H9 (cell line): ENCODE measurements at regions not wholly inside any gene's neighbourhood (a gene's known extent, or its start where the extent isn't known, plus 50 kb on each side); places are given as distances from the start of the nearest gene placed in this dataset.
A peak's percentile ranks its signal among the peaks of the same experiment; 100 is the strongest.

Source experiments
- DNase-seq: peaks from one replicate; pipeline ENCODE4 v3.0.0-alpha.2; 2017
- H2AFZ ChIP-seq: one replicate; pipeline ENCODE4 v1.6.1; 2013; ENCODE audit warnings: mild to moderate bottlenecking, low read length, control low read depth, moderate library complexity
- H2AK5ac ChIP-seq: 2 replicates; pipeline ENCODE4 v1.6.1; 2013; ENCODE audit warnings: low read length, control low read depth, mixed read lengths; ENCODE audit not compliant: insufficient read length
- H2BK120ac ChIP-seq: one replicate; pipeline ENCODE4 v1.6.1; 2013; ENCODE audit warnings: low read depth, mild to moderate bottlenecking, low read length, control low read depth, inconsistent platforms; ENCODE audit not compliant: poor library complexity, severe bottlenecking
- H2BK12ac ChIP-seq: 2 replicates; pipeline ENCODE4 v1.6.1; 2013; ENCODE audit warnings: low read length, control low read depth, mixed read lengths, low read depth; ENCODE audit not compliant: insufficient read length
- H2BK15ac ChIP-seq: 2 replicates; pipeline ENCODE4 v1.6.1; 2013; ENCODE audit warnings: low read depth, low read length, control low read depth
- H2BK20ac ChIP-seq: one replicate; pipeline ENCODE4 v1.6.1; 2013; ENCODE audit warnings: low read depth, mild to moderate bottlenecking, low read length, control low read depth, inconsistent platforms; ENCODE audit not compliant: poor library complexity, severe bottlenecking
- H2BK5ac ChIP-seq: 2 replicates; pipeline ENCODE4 v1.6.1; 2013; ENCODE audit warnings: low read length, control low read depth, mixed read lengths; ENCODE audit not compliant: insufficient read length
- H3K14ac ChIP-seq: 2 replicates; pipeline ENCODE4 v1.6.1; 2013; ENCODE audit warnings: low read length, control low read depth; ENCODE audit not compliant: insufficient read depth
- H3K18ac ChIP-seq: 2 replicates; pipeline ENCODE4 v1.6.1; 2013; ENCODE audit warnings: low read depth, mild to moderate bottlenecking, mixed read lengths, low read length, control low read depth; ENCODE audit not compliant: insufficient read length
- H3K23ac ChIP-seq: 2 replicates; pipeline ENCODE4 v1.6.1; 2013; ENCODE audit warnings: low read length, control low read depth, mixed read lengths, low read depth; ENCODE audit not compliant: insufficient read length
- H3K23me2 ChIP-seq: 2 replicates; pipeline ENCODE4 v1.6.1; 2013; ENCODE audit warnings: low read depth, mild to moderate bottlenecking, mixed read lengths, low read length, control low read depth; ENCODE audit not compliant: insufficient read length, poor library complexity, severe bottlenecking
- H3K27ac ChIP-seq: 2 replicates; pipeline ENCODE4 v1.5.1; 2013; ENCODE audit warnings: low read length, control low read depth, mixed read lengths, low read depth; ENCODE audit not compliant: insufficient read length
- H3K27me3 ChIP-seq: 2 replicates; pipeline ENCODE4 v1.6.1; 2013; ENCODE audit warnings: low read length, control low read depth, inconsistent platforms; ENCODE audit not compliant: insufficient read depth
- H3K4ac ChIP-seq: 2 replicates; pipeline ENCODE4 v1.6.1; 2013; ENCODE audit warnings: low read depth, mild to moderate bottlenecking, control low read depth, inconsistent platforms, low read length, moderate library complexity
- H3K4me1 ChIP-seq: 2 replicates; pipeline ENCODE4 v1.6.1; 2013; ENCODE audit warnings: low read length, control low read depth, inconsistent platforms; ENCODE audit not compliant: insufficient read depth
- H3K4me2 ChIP-seq: 2 replicates; pipeline ENCODE4 v1.6.1; 2013; ENCODE audit warnings: low read length, control low read depth, mixed read lengths; ENCODE audit not compliant: insufficient read length, insufficient read depth
- H3K56ac ChIP-seq: 2 replicates; pipeline ENCODE4 v1.6.1; 2013; ENCODE audit warnings: low read depth, mild to moderate bottlenecking, mixed read lengths, low read length, control low read depth; ENCODE audit not compliant: insufficient read length
- H3K79me1 ChIP-seq: 2 replicates; pipeline ENCODE4 v1.6.1; 2013; ENCODE audit warnings: low read depth, mild to moderate bottlenecking, moderate library complexity, low read length, control low read depth, inconsistent platforms; ENCODE audit not compliant: insufficient read depth, poor library complexity, severe bottlenecking
- H3K79me2 ChIP-seq: 2 replicates; pipeline ENCODE4 v1.6.1; 2013; ENCODE audit warnings: low read length, control low read depth, inconsistent platforms; ENCODE audit not compliant: insufficient read depth
- H3K9ac ChIP-seq: 2 replicates; pipeline ENCODE4 v1.6.1; 2013; ENCODE audit warnings: low read length, control low read depth, mixed read lengths; ENCODE audit not compliant: insufficient read length; ENCODE audit errors: extremely low read depth
- H3K9me3 ChIP-seq: one replicate; pipeline ENCODE4 v1.6.1; 2013; ENCODE audit warnings: low read depth, low read length, inconsistent platforms; ENCODE audit not compliant: control insufficient read depth
- H3T11ph ChIP-seq: one replicate; pipeline ENCODE4 v1.6.1; 2013; ENCODE audit warnings: mild to moderate bottlenecking, low read length, control low read depth, inconsistent platforms
- H4K20me1 ChIP-seq: one replicate; pipeline ENCODE4 v1.6.1; 2013; ENCODE audit not compliant: control insufficient read depth, insufficient read length, insufficient read depth
- H4K5ac ChIP-seq: 2 replicates; pipeline ENCODE4 v1.6.1; 2013; ENCODE audit warnings: low read depth, mild to moderate bottlenecking, mixed read lengths, low read length, control low read depth; ENCODE audit not compliant: insufficient read length
- H4K8ac ChIP-seq: replicated peaks from 2 replicates; pipeline ENCODE4 v1.6.1; 2013; ENCODE audit warnings: low read length, control low read depth, mixed read lengths, low read depth; ENCODE audit not compliant: insufficient read length
- H4K91ac ChIP-seq: 2 replicates; pipeline ENCODE4 v1.6.1; 2013; ENCODE audit warnings: low read depth, mild to moderate bottlenecking, moderate library complexity, mixed read lengths, low read length, control low read depth; ENCODE audit not compliant: insufficient read length
- H3K27ac Mint-ChIP-seq, 3 experiments: 2 replicates in 2 of 3; 3 replicates in 1 of 3; pipeline ENCODE4 v1.8.0; 2020 to 2021; ENCODE audit warnings: mixed read lengths in 3 of 3, mild to moderate bottlenecking in 1 of 3, moderate library complexity in 1 of 3
- H3K27me3 Mint-ChIP-seq: 2 replicates; pipeline ENCODE4 v1.8.0; 2021; ENCODE audit warnings: low read depth, mild to moderate bottlenecking, moderate library complexity, mixed read lengths
- H3K36me3 Mint-ChIP-seq, 3 experiments: 2 replicates in 2 of 3; 3 replicates in 1 of 3; pipeline ENCODE4 v1.8.0; 2020 to 2021; ENCODE audit warnings: low read depth in 3 of 3, mixed read lengths in 3 of 3; ENCODE audit not compliant: insufficient read depth in 1 of 3
- H3K4me1 Mint-ChIP-seq, 2 experiments: 2 replicates each; pipeline ENCODE4 v1.8.0; 2020; ENCODE audit warnings: mixed read lengths in 2 of 2
- H3K4me3 Mint-ChIP-seq, 2 experiments: 2 replicates in 1 of 2; 3 replicates in 1 of 2; pipeline ENCODE4 v1.8.0; 2020 to 2021; ENCODE audit warnings: mild to moderate bottlenecking in 2 of 2, mixed read lengths in 2 of 2, moderate library complexity in 1 of 2
- H3K9me3 Mint-ChIP-seq, 2 experiments: 2 replicates in 1 of 2; 3 replicates in 1 of 2; pipeline ENCODE4 v1.8.0; 2020; ENCODE audit warnings: mild to moderate bottlenecking in 2 of 2, mixed read lengths in 2 of 2, moderate library complexity in 1 of 2
- WGBS: extraction: QIAGEN DNeasy Blood & Tissue Kit; methylation state at CpG from one replicate; pipeline ENCODE4 v1.1.7; 2013; ENCODE audit warnings: missing lambda C conversion rate, low lambda C conversion rate, mixed read lengths; ENCODE audit not compliant: insufficient read length; ENCODE audit errors: extremely low coverage; 5-methylcytosine and 5-hydroxymethylcytosine counted together
- TF ChIP-seq, protein P1 (sequence below): fragments of 200-600 bp; sonication (generic); conservative IDR thresholded peaks from 3 replicates; pipeline ENCODE4 v1.8.0; 2021; ENCODE audit warnings: antibody characterized with exemption, mild to moderate bottlenecking

DNA sequence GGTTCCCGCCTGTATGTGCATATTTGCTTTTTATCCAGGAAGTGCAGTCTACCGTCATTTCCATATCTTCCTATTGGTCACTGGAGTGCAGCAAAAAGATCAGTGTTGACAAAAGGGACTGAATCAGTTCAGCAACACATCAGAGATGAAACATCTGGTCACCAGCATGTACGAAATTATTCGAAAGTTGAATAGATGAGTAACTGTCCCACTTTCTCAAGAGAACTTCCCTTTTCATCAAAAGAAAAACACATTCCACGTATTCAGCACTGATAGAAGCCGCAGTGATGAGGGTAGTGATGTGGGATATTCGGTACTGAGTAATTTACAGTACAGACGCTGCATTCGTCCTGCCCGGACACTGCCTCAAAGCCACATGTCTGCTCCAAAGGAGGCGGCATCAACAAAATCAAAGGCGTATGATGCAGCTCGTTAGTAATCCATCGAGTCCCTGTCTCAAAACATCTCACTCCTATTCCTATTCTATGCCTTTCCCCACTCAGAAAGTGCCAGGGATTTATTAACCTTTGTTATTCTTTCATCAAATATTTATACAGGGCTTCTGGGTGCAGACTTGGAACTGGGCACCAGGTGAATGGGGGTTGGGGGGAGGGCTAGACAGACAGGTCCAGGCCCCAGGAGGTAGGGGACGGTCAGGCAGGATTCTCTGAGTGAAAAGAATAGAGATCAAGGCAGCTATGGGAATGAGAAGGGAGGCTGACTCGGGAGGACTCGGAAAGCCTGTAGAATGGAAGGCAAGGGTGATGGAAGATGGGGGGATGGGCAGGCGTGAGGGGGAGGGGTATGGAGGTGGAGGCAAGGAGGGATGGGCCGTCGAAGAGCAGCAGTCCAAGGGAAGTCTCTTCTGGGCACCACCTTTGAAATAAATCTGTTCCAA, 79.5 kb upstream of the SLC45A1 start:
- no peak overlapping the region for H2BK12ac ChIP-seq
- H3K27me3 ChIP-seq: no peaks in the 10 kb centered on the region
- H3K56ac ChIP-seq: no peak overlapping the region
- no peak for DNase-seq
- H3K18ac ChIP-seq: no peak overlapping the region
- H3K23ac ChIP-seq: no peak overlapping the region
- H3T11ph ChIP-seq: no peak overlapping the region
- H2AK5ac ChIP-seq: no peak overlapping the region
- H3K27ac ChIP-seq: no peak overlapping the region
- no peak overlapping the region for H3K4me2 ChIP-seq
- Mint-ChIP-seq H3K36me3 (no peaks in the 10 kb centered on the region), H3K4me3 (peak overlapping the region in 1 of 2 experiments; percentile 14; a peak in 1 of 5 replicates), H3K27ac (0 out of 7 replicates have a peak overlapping the region, but pooled peaks of 1 of the 3 experiments have one; percentile 40), H3K9me3 (no peaks in the 10 kb centered on the region; a peak in 1 of 5 replicates), H3K4me1 (peaks cover 22 to 27% of the 10 kb centered on the region in 2 experiments), H3K27me3 (no peaks in the 10 kb centered on the region; the same call in 1 of the 2 replicates)
- H3K14ac ChIP-seq: no peak overlapping the region
- H3K4me1 ChIP-seq: peaks cover 5% of the 10 kb centered on the region; the same call in 1 of the 2 replicates
- no peak overlapping the region for H2BK120ac ChIP-seq
- no peaks in the 10 kb centered on the region for H4K20me1 ChIP-seq
- no peak overlapping the region for H2BK20ac ChIP-seq
- no peaks in the 10 kb centered on the region for H3K9me3 ChIP-seq
- no peak overlapping the region for H3K4ac ChIP-seq
- H3K9ac ChIP-seq: no peak overlapping the region
- H2BK15ac ChIP-seq: no peak overlapping the region
- H2AFZ ChIP-seq: no peak overlapping the region
- WGBS: no CpG with 5 or more reads among the region's 20 CpGs
- TF ChIP-seq, protein P1, sequence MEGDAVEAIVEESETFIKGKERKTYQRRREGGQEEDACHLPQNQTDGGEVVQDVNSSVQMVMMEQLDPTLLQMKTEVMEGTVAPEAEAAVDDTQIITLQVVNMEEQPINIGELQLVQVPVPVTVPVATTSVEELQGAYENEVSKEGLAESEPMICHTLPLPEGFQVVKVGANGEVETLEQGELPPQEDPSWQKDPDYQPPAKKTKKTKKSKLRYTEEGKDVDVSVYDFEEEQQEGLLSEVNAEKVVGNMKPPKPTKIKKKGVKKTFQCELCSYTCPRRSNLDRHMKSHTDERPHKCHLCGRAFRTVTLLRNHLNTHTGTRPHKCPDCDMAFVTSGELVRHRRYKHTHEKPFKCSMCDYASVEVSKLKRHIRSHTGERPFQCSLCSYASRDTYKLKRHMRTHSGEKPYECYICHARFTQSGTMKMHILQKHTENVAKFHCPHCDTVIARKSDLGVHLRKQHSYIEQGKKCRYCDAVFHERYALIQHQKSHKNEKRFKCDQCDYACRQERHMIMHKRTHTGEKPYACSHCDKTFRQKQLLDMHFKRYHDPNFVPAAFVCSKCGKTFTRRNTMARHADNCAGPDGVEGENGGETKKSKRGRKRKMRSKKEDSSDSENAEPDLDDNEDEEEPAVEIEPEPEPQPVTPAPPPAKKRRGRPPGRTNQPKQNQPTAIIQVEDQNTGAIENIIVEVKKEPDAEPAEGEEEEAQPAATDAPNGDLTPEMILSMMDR: no peak
- H3K79me1 ChIP-seq: no peaks in the 10 kb centered on the region
- H2BK5ac ChIP-seq: no peak overlapping the region
- no peaks in the 10 kb centered on the region for H3K79me2 ChIP-seq
- H4K8ac ChIP-seq: no peak overlapping the region
- H4K91ac ChIP-seq: no peak overlapping the region
- H4K5ac ChIP-seq: no peak overlapping the region
- H3K23me2 ChIP-seq: no peaks in the 10 kb centered on the region
